Epithelial cell of proximal tubule (primary cell): ENCODE measurements at regions not wholly inside any gene's neighbourhood (a gene's known extent, or its start where the extent isn't known, plus 50 kb on each side); places are given as distances from the start of the nearest gene placed in this dataset.
"Not testable (repeated sequence)": the region's sequence is repeated elsewhere in the genome, so short reads cannot be mapped to it uniquely, and the experiment has no call there.

Experiments used
- DNase-seq: peaks from one replicate; pipeline ENCODE4 v3.0.0-alpha.2; 2011; ENCODE audit warnings: low read depth
- H3K4me3 ChIP-seq: 2 replicates; pipeline ENCODE4 v1.5.1; 2011; ENCODE audit warnings: low read depth, mild to moderate bottlenecking, low read length
- TF ChIP-seq, protein P1 (sequence below): conservative IDR thresholded peaks from 2 replicates; pipeline ENCODE4 v1.5.1; 2012; ENCODE audit warnings: low read depth, mild to moderate bottlenecking, low read length

DNA sequence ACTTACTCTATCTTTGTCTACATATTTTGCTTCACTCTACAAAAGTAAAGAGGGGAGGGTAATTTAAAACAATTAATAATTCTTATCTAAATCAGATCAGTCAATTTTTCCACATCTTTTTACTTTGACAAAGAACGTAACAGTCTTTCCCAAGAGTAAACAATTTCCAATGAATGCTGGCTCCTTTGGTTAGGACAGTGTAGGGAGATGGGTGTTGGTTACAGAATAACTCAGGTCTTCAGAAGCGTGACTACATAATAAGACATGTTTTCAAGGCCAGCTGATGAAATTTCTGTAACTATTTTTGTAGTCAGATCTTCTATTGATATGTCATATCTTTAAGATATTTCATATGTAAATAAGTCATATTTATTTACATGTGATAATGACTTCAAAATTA lies 183.0 kb upstream of the CAND1 start:
- TF ChIP-seq, protein P1, sequence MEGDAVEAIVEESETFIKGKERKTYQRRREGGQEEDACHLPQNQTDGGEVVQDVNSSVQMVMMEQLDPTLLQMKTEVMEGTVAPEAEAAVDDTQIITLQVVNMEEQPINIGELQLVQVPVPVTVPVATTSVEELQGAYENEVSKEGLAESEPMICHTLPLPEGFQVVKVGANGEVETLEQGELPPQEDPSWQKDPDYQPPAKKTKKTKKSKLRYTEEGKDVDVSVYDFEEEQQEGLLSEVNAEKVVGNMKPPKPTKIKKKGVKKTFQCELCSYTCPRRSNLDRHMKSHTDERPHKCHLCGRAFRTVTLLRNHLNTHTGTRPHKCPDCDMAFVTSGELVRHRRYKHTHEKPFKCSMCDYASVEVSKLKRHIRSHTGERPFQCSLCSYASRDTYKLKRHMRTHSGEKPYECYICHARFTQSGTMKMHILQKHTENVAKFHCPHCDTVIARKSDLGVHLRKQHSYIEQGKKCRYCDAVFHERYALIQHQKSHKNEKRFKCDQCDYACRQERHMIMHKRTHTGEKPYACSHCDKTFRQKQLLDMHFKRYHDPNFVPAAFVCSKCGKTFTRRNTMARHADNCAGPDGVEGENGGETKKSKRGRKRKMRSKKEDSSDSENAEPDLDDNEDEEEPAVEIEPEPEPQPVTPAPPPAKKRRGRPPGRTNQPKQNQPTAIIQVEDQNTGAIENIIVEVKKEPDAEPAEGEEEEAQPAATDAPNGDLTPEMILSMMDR = no peak
- DNase-seq = peak; percentile 49

DNA sequence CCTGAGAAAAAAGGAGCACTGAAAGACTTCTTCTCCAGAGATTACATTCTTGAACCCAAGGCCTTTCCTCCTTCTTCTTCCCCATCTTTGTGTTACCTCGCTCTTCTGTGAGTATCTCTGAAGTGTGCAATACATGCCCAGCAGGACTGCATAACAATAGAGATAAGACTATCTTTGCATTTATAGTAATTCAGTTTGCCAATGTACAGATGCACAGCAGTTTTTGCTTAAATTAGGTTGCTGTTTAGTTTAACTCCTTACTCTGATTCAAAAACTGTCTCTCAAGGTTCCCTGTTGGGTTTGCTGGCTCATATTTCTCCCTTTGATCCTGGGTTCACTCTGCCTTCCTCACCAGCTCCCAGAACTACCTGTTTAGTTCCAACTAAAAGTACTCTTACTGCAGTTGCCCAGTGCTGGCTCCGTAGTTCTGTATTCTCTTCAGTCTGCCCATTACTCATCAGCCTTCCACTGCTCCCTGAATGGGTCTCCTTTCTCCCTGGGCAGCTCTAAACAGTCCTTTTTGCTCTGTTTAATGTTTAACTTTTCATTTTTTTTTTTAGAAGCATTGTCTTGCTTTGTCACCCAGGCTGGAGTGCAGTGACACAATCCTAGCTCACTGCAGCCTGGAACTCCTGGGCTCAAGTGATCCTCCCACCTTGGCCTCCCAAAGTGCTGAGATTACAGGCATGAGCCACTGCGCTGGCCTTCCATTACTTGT lies 180.6 kb upstream of the CAND1 start:
- TF ChIP-seq, protein P1 = no peak
- DNase-seq = peak; percentile 50
- no peak overlapping the region for H3K4me3 ChIP-seq

More for the DNA sequence above, 183.0 kb upstream of the CAND1 start:
- no peak overlapping the region for H3K4me3 ChIP-seq

DNA sequence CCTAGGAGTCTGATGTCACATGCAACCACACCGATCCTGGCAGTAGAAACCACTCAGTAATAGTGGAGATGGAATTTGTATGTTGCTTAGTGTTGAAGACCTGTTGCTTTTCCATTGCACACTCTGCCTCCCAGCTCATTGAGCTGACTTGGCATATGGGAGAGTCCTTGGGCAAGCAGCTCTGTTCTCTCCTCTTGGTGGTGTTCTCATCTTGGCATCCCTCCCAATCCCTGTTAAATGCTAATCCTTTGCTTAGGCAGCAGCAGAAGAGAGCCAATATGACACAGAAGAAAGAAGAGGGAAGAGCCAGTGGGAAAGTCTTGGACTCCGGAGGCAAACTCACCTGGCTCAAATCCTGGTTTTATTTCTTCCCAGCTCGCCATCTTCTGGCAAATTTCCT lies 178.0 kb upstream of the CAND1 start:
- no peak overlapping the region for H3K4me3 ChIP-seq
- DNase-seq = peak; percentile 88
- TF ChIP-seq, protein P1 = no peak

DNA sequence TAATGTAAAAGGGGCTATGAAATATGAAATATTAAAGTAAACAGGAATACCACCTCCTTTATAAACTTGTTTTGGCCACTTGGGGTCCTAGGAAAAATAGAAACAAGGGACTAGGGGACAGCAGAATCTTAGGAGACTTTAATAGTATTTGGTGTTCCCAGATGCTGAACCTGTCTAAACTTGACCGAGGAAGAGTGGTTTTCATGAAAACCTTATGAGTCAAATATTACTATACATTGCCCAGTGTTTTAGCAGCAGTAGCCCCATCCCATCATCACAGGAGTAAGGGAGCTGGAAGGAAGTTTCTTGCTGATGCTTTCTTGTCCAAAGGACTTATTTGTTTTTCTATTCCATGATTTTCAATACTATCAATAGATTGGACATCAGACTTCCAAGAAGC lies 177.5 kb upstream of the CAND1 start:
- TF ChIP-seq, protein P1 = no peak
- DNase-seq = no peak
- no peak overlapping the region for H3K4me3 ChIP-seq

DNA sequence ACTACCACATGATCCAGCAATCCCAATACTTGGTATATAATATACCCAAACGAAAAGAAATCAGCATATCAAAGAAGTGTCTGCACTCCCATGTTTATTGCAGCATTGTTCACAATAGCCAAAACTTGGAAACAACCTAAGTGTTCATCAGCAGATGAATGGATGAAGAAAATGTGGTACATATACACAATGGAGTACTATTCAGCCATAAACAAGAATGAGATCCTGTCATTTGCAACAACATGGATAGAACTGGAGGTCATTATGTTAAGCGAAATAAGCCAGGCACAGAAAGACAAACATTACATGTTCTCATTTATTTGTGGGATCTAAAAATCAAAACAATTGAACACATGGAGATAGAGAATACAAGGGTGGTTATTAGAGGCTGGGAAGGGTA lies 176.2 kb upstream of the CAND1 start:
- DNase-seq, H3K4me3 ChIP-seq: not testable (repeated sequence)

DNA sequence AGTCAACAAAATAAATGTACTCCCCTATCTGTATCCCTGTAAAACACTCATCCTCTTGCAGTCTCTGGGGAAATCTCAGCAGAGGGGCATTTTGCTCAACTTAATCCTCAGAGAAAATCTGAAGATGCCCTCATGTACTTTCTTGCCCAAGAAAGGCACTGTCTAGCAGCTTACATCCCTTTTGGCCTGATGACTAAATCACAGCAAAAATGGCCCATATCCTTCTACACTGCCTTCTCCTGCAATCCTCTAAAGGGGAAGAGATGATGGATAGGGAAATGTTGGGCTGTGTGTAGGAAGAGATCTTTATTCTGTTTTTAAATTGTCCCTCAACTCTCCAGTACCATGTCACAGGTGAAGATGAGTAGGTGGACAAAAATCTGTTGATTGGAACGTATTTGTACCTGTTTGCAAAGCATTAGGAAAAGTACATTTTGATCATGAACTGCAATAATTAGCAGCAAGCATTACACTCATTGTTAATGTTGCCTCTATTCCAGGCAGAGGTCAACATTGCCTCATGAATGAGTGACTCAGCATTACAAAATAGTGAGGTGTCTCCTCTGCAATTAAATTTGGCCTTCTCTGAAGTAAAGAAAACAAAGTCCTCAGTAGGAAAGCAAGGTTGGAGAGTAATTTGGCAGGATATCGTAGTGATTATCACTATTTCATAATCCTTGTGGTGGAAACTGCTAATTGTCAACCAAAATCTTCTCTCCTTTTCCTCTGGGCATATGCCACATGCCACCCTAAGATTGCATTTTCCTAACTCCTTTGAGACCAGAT lies 172.4 kb upstream of the CAND1 start:
- peak; percentile 81 for DNase-seq
- TF ChIP-seq, protein P1 = no peak
- H3K4me3 ChIP-seq = no peak overlapping the region

DNA sequence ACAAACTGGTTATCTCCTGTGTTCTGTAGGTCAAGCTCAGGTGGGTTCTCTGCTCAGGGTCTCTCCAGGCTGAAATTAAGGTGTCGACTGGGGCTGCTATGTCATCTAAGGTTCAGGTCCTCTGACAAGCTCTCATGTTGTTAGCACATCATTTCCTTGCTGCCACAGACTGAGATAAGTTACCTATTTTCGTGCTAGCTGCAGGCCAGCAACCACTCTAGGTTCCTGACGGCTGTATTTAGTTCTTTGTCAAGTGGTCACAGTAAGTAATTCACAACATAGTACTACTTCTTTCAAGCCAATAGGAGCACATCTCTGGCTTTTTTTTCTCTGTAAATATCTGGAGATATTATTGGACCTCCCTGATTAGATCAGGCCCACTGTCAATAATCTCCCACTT lies 169.3 kb upstream of the CAND1 start:
- DNase-seq = no peak
- no peak overlapping the region for H3K4me3 ChIP-seq
- TF ChIP-seq, protein P1 = no peak
